ENCODE measurements at regions not wholly inside any gene's neighbourhood (a gene's known extent, or its start where the extent isn't known, plus 50 kb on each side); places are given as distances from the start of the nearest gene placed in this dataset.

- TF ChIP-seq YY1 (IDR thresholded peaks at IDR 0.05; ENCODE audit: insufficient read depth, insufficient read length) (no peak), ZNF274 (IDR thresholded peaks at IDR 0.05; ENCODE audit: low read depth, low read length) (no peak), SUZ12 (IDR thresholded peaks at IDR 0.05; ENCODE audit: extremely low read depth, insufficient read depth, insufficient read length) (no peak)
Observed at GRCh38 chr4:96152824-96153223, 312.9 kb downstream of the PDHA2 start.
